GM23248 (cell line): ENCODE measurements at regions not wholly inside any gene's neighbourhood (a gene's known extent, or its start where the extent isn't known, plus 50 kb on each side); places are given as distances from the start of the nearest gene placed in this dataset.

ENCODE experiments used
- EZH2 ChIP-seq: fragments of 200-600 bp; sonication (generic); IDR thresholded peaks from 2 replicates; pipeline ENCODE4 v1.6.1; 2018; ENCODE audit warnings: antibody characterized with exemption, mild to moderate bottlenecking; ENCODE audit not compliant: insufficient read depth, poor library complexity, severe bottlenecking
- EZH2phosphoT487 ChIP-seq: fragments of 200-600 bp; sonication (generic); IDR thresholded peaks from 2 replicates; pipeline ENCODE4 v1.6.1; 2018; ENCODE audit warnings: antibody characterized with exemption, moderate library complexity, mild to moderate bottlenecking, low read depth; ENCODE audit not compliant: insufficient read depth

- no peak for TF ChIP-seq EZH2
- no peak for TF ChIP-seq EZH2phosphoT487
These were observed 128.3 kb downstream of the HSD17B3 start for GRCh38 chr9:96173640-96174039.
